Psoas muscle (tissue), 7 donors: ENCODE measurements at regions not wholly inside any gene's neighbourhood (a gene's known extent, or its start where the extent isn't known, plus 50 kb on each side); places are given as distances from the start of the nearest gene placed in this dataset.

Experiments
- ATAC-seq, 4 donors: fragments of 200-7000 bp; cut with Tn5 transposase; one replicate each; pipeline ENCODE4 v1.9.1; 2020; ENCODE audit warnings: moderate library complexity in 3 of 4, mild to moderate bottlenecking in 2 of 4
- DNase-seq, 2 donors: peaks; one replicate each; pipeline ENCODE4 v3.0.0-alpha.2; 2020
- H3K27ac ChIP-seq: fragments of 200-600 bp; one replicate; pipeline ENCODE4 v1.8.0; 2022
- H3K27me3 ChIP-seq, 3 donors: fragments of 200-600 bp in 1 of 3; one replicate each; pipeline versions ENCODE4 v1.6.1 to v1.8.0; 2013 to 2022; ENCODE audit warnings: low read length in 2 of 3, mild to moderate bottlenecking in 2 of 3, moderate library complexity in 1 of 3; ENCODE audit not compliant: insufficient read depth in 3 of 3
- H3K36me3 ChIP-seq, 2 donors: fragments of 200-600 bp in 1 of 2; one replicate each; pipeline versions ENCODE4 v1.6.1 to v1.8.0; 2013 to 2022; ENCODE audit warnings: low read depth in 1 of 2, mild to moderate bottlenecking in 1 of 2, moderate library complexity in 1 of 2; ENCODE audit not compliant: insufficient read depth in 1 of 2
- H3K4me1 ChIP-seq: fragments of 200-600 bp; one replicate; pipeline ENCODE4 v1.8.0; 2022
- H3K4me3 ChIP-seq: fragments of 200-600 bp; one replicate; pipeline ENCODE4 v1.8.0; 2022; ENCODE audit warnings: mild to moderate bottlenecking
- H3K9me3 ChIP-seq: fragments of 200-600 bp; one replicate; pipeline ENCODE4 v1.8.0; 2022
- WGBS, 3 donors: extraction: QIAGEN DNeasy Blood & Tissue Kit; methylation state at CpG; one replicate each; pipeline versions ENCODE4 v1.1.6 to v1.1.7; 2013; 5-methylcytosine and 5-hydroxymethylcytosine counted together
- intact Hi-C, 2 donors: fragments of 100-400 bp; cut with DNase I; formaldehyde crosslinking; loops; one replicate each; pipeline versions ENCODE4 v1.11.0 to v1.14.2; 2022
- TF ChIP-seq, protein P1 (sequence below): fragments of 200-600 bp; IDR thresholded peaks from one replicate; pipeline ENCODE4 v1.8.0; 2022; ENCODE audit warnings: antibody characterized with exemption
- donor health status: healthy with polysubstance abuse.
- donor health status: DM: no; HTN: no; CAD: no; lungs with moderate emphysema.
- donor health status: Bipolar disorder and iron deficiency.
- donor health status: healthy.
- donor health status: DM: yes; HTN: yes; CAD: no.
- donor health status: DM: no; HTN: no; CAD: no.
- donor health status: DM: yes; HTN: yes; CAD: no.

DNA sequence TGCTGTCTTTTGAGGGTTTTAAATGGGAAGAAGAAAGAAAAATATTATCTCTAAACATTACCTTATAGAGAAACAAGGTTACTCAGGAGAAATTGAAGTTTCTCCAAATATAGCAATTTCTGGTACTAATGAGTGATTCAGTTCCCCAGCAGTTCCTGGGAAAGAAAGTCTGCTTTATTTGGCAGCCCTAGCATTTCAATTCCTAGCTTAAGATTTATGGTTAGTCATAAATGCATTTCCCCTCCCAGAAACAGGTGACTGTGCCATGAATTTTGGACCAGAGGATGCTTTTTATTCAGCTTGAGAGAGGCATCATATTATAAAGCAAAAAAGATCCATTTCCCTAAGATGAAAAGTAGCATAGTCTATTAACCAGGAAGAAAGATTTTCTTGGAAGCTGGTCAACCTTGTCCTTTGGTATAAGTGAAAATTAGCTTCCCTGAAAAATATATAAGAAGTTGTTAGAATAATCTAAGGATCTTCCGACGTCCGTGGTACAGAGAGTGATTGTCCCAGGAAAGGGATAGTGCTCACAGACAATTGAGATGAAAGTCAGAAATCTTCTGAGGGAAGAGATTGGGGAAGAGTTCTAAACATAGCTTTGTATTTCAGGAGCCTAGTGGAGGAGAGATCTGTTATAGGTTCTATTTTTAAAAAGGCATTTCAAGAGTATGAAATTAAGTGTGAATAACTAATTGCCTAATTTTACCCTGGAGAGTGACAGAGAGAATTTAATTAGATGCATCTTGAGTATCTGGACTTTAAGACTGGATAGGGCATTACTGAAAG is 164.9 kb downstream of the ESM1 start:
- intact Hi-C loops: no loop called here
- TF ChIP-seq, protein P1, sequence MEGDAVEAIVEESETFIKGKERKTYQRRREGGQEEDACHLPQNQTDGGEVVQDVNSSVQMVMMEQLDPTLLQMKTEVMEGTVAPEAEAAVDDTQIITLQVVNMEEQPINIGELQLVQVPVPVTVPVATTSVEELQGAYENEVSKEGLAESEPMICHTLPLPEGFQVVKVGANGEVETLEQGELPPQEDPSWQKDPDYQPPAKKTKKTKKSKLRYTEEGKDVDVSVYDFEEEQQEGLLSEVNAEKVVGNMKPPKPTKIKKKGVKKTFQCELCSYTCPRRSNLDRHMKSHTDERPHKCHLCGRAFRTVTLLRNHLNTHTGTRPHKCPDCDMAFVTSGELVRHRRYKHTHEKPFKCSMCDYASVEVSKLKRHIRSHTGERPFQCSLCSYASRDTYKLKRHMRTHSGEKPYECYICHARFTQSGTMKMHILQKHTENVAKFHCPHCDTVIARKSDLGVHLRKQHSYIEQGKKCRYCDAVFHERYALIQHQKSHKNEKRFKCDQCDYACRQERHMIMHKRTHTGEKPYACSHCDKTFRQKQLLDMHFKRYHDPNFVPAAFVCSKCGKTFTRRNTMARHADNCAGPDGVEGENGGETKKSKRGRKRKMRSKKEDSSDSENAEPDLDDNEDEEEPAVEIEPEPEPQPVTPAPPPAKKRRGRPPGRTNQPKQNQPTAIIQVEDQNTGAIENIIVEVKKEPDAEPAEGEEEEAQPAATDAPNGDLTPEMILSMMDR: no peak
- DNase-seq: no peak
- no peak for ATAC-seq
- no peaks in the 10 kb centered on the region for H3K27me3 ChIP-seq
- H3K9me3 ChIP-seq: no peaks in the 10 kb centered on the region
- no peak overlapping the region for H3K27ac ChIP-seq
- no peak overlapping the region for H3K4me3 ChIP-seq
- 72 to 79% (median 72%) methylated on average over 3 of the region's 3 CpGs for WGBS, 3 donors
- H3K4me1 ChIP-seq: no peaks in the 10 kb centered on the region
- H3K36me3 ChIP-seq: no peaks in the 10 kb centered on the region

DNA sequence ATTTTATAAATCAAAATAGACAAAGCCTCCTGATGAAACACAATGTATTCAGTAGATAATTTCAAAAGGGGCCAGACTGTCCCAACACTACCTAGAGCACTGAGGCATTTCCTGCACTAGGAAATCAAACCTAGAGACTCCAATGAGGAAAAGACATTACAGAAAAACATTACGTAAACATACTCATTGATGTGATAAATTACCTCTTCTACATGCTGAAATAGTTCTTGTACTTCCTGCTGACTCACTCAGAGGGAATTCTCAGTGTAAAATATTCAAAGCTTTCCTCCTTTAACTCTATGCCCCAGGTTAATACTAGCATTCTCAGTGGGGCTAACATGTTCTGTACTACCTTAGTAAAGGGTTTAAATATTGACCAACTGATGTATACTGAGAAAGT is 178.0 kb downstream of the ESM1 start:
- 61 to 80% (median 70%) methylated on average over 1 of the region's 1 CpG for WGBS, 3 donors
- TF ChIP-seq, protein P1: no peak
- Histone ChIP-seq H3K4me3 (no peak overlapping the region), H3K4me1 (no peaks in the 10 kb centered on the region), H3K9me3 (no peaks in the 10 kb centered on the region), H3K27me3 (no peaks in the 10 kb centered on the region), H3K36me3 (no peaks in the 10 kb centered on the region), H3K27ac (no peak overlapping the region)
- intact Hi-C loops: no loop called here
- ATAC-seq (no peak), DNase-seq (no peak)

- H3K27ac ChIP-seq: no peak overlapping the region
- 67 to 81% (median 77%) methylated on average over 2 of the region's 2 CpGs for WGBS, 3 donors
Observed at GRCh38 chr5:54804521-54804920, 180.9 kb downstream of the ESM1 start.

DNA sequence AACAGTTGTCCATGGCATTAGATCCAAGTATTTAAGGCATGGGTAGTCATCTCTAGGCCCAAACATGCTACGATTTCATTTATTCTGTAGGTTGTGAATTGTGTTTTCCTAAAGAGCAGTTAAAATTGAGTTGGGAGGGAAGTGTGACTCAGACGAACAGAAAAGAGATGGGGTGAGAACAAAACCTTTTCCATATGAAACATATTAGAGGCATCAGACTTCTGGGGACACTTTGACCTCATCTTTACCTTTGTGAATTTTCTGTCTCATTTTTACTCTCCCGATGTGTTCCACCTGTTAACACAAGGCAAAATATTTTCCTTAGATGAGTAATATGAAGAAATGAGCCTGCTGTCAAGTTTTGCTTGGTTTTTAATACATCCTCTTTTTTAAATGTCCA is 181.3 kb downstream of the ESM1 start:
- Histone ChIP-seq H3K4me3 (no peak overlapping the region), H3K4me1 (no peaks in the 10 kb centered on the region), H3K27me3 (no peaks in the 10 kb centered on the region), H3K36me3 (no peaks in the 10 kb centered on the region), H3K27ac (no peak overlapping the region), H3K9me3 (no peaks in the 10 kb centered on the region)
- intact Hi-C loops: no loop called here
- TF ChIP-seq, protein P1: no peak
- DNase-seq: no peak
- WGBS, 3 donors: 46 to 69% (median 62%) methylated on average over 3 of the region's 3 CpGs
- ATAC-seq: no peak

More at GRCh38 chr5:54804521-54804920, 180.9 kb downstream of the ESM1 start:
- intact Hi-C loops: no loop called here
- ATAC-seq (no peak), DNase-seq (no peak)
- H3K4me3 ChIP-seq: no peak overlapping the region
- H3K36me3 ChIP-seq: no peaks in the 10 kb centered on the region
- H3K9me3 ChIP-seq: no peaks in the 10 kb centered on the region
- TF ChIP-seq, protein P1: no peak
- H3K4me1 ChIP-seq: no peaks in the 10 kb centered on the region
- no peaks in the 10 kb centered on the region for H3K27me3 ChIP-seq
